ENCODE measurements at regions not wholly inside any gene's neighbourhood (a gene's known extent, or its start where the extent isn't known, plus 50 kb on each side); places are given as distances from the start of the nearest gene placed in this dataset.

DNA sequence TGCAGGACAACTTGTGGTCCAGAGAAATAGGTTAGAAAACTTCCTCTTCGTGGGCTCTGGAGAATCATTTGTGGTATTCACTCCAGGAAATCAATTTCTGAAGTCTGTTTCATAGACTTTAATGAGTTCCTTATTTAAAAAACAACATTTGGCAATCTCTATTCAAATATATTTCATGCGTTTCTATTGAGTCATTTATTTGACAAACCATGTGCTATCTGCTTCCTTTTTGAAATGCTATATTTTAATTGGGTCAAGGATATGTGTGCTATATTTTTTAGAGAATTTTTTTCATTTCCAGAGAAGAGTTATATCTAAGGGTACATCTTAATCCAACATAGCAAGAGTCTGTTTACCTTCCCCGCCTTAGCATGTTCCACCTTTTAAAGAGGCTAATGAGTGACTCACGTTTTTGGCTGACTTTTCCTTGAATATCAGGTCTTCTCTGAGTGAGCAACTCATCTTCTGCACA lies 252.4 kb upstream of the EGLN3 start:
- Histone ChIP-seq H3K4me2 (ENCODE audit: low read length) (no peak overlapping the region), H3K27ac (ENCODE audit: low read depth, low read length) (no peak overlapping the region), H3K79me2 (ENCODE audit: control insufficient read depth, low read length) (no peaks in the 10 kb centered on the region), H3K4me3 (ENCODE audit: low read length) (no peak overlapping the region), H3K36me3 (ENCODE audit: control insufficient read depth, low read length) (no peaks in the 10 kb centered on the region), H3K9me2 (replicated peaks; ENCODE audit: control insufficient read depth, low read length) (no peaks in the 10 kb centered on the region; the same call in 1 of the 2 replicates), H3K4me1 (ENCODE audit: control insufficient read depth, low read length) (no peaks in the 10 kb centered on the region), H3K27me3 (ENCODE audit: control insufficient read depth, low read length) (no peaks in the 10 kb centered on the region; the same call in 1 of the 2 replicates), H3K9me3 (ENCODE audit: control insufficient read depth, insufficient read depth, low read length) (no peaks in the 10 kb centered on the region), H3F3A (ENCODE audit: control insufficient read depth, insufficient read depth) (no peaks in the 10 kb centered on the region), H4K20me1 (ENCODE audit: control insufficient read depth, insufficient read depth, low read depth, low read length) (no peaks in the 10 kb centered on the region)
- TF ChIP-seq EZH2phosphoT487 (IDR thresholded peaks at IDR 0.05; ENCODE audit: borderline replicate concordance, low read length) = no peak
- TF ChIP-seq, protein P1, sequence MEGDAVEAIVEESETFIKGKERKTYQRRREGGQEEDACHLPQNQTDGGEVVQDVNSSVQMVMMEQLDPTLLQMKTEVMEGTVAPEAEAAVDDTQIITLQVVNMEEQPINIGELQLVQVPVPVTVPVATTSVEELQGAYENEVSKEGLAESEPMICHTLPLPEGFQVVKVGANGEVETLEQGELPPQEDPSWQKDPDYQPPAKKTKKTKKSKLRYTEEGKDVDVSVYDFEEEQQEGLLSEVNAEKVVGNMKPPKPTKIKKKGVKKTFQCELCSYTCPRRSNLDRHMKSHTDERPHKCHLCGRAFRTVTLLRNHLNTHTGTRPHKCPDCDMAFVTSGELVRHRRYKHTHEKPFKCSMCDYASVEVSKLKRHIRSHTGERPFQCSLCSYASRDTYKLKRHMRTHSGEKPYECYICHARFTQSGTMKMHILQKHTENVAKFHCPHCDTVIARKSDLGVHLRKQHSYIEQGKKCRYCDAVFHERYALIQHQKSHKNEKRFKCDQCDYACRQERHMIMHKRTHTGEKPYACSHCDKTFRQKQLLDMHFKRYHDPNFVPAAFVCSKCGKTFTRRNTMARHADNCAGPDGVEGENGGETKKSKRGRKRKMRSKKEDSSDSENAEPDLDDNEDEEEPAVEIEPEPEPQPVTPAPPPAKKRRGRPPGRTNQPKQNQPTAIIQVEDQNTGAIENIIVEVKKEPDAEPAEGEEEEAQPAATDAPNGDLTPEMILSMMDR (IDR thresholded peaks at IDR 0.05; ENCODE audit: low read depth, low read length, poor library complexity, severe bottlenecking) = no peak

DNA sequence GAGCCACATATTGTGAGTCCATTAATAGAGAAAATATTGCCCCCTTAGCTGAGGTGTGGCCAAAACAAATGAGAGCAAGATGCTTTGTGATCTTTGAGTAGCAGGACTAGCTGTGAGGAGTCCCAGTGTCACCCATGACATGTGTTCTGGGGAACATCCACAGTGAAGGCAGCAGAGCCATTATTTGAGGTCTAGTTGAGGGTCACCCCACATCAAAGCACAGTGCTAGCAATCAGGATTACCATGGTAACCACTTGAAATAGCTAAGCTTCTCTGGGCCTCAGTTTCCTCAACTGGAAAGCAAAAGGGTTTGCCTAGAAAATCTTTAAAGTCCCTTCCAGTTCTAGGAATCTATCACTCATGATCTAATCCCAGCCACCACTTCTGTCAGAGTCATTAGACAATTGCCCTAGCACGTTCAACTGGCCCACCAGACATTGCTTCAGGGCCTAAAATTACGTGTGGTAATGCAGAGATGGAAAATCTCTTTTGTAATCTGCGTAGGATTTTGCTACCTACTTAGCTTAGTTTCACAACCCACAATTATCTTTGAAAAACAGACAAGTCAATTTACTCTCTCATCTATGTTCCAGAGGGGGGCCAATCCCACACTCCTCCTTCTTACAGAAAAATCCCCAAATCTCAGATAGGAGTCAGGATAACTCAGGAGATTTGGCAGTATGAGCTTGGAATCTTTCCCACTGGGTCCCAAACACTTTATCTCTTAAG lies 251.2 kb upstream of the EGLN3 start:
- Histone ChIP-seq H3K4me2 (ENCODE audit: low read length) (no peak overlapping the region), H3K36me3 (ENCODE audit: control insufficient read depth, low read length) (no peaks in the 10 kb centered on the region), H3K27me3 (ENCODE audit: control insufficient read depth, low read length) (no peaks in the 10 kb centered on the region; the same call in 1 of the 2 replicates), H4K20me1 (ENCODE audit: control insufficient read depth, insufficient read depth, low read depth, low read length) (no peaks in the 10 kb centered on the region), H3F3A (ENCODE audit: control insufficient read depth, insufficient read depth) (no peaks in the 10 kb centered on the region), H3K4me1 (ENCODE audit: control insufficient read depth, low read length) (no peaks in the 10 kb centered on the region), H3K79me2 (ENCODE audit: control insufficient read depth, low read length) (no peaks in the 10 kb centered on the region), H3K4me3 (ENCODE audit: low read length) (no peak overlapping the region), H3K9me2 (replicated peaks; ENCODE audit: control insufficient read depth, low read length) (no peaks in the 10 kb centered on the region; the same call in 1 of the 2 replicates), H3K27ac (ENCODE audit: low read depth, low read length) (no peak overlapping the region), H3K9me3 (ENCODE audit: control insufficient read depth, insufficient read depth, low read length) (no peaks in the 10 kb centered on the region)
- TF ChIP-seq, protein P1 (IDR thresholded peaks at IDR 0.05; ENCODE audit: low read depth, low read length, poor library complexity, severe bottlenecking) = no peak
- no peak for TF ChIP-seq EZH2phosphoT487 (IDR thresholded peaks at IDR 0.05; ENCODE audit: borderline replicate concordance, low read length)

DNA sequence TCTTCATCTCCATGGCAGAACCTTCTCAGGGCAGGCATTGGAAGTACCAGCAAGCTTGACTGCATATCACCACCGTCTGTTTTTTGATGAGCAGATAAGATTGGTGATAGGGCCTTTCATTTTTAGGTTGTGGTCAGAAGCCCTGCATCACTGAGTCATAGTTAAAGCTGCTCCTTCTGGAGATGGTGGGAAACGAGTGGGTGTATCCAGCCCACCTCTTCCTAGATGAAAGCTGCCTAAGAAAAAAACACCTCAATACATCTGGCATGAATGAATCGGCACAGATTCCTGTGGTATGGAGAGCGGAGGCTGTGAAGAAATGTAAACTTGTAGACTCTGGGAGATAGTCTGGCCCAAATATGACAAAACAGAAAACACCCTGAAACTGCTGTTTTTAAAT lies 248.7 kb upstream of the EGLN3 start:
- H3K9me2 ChIP-seq (replicated peaks; ENCODE audit: control insufficient read depth, low read length) = no peaks in the 10 kb centered on the region; the same call in 1 of the 2 replicates
- H3F3A ChIP-seq (ENCODE audit: control insufficient read depth, insufficient read depth) = no peaks in the 10 kb centered on the region
- no peaks in the 10 kb centered on the region for H3K4me1 ChIP-seq (ENCODE audit: control insufficient read depth, low read length)
- H3K9me3 ChIP-seq (ENCODE audit: control insufficient read depth, insufficient read depth, low read length) = no peaks in the 10 kb centered on the region
- no peaks in the 10 kb centered on the region for H3K36me3 ChIP-seq (ENCODE audit: control insufficient read depth, low read length)
- H3K4me3 ChIP-seq (ENCODE audit: low read length) = no peak overlapping the region
- H4K20me1 ChIP-seq (ENCODE audit: control insufficient read depth, insufficient read depth, low read depth, low read length) = no peaks in the 10 kb centered on the region
- H3K79me2 ChIP-seq (ENCODE audit: control insufficient read depth, low read length) = no peaks in the 10 kb centered on the region
- H3K4me2 ChIP-seq (ENCODE audit: low read length) = no peak overlapping the region
- H3K27me3 ChIP-seq (ENCODE audit: control insufficient read depth, low read length) = no peaks in the 10 kb centered on the region; the same call in 1 of the 2 replicates
- no peak overlapping the region for H3K27ac ChIP-seq (ENCODE audit: low read depth, low read length)
- TF ChIP-seq, protein P1 (IDR thresholded peaks at IDR 0.05; ENCODE audit: low read depth, low read length, poor library complexity, severe bottlenecking) = no peak
- no peak for TF ChIP-seq EZH2phosphoT487 (IDR thresholded peaks at IDR 0.05; ENCODE audit: borderline replicate concordance, low read length)
